ENCODE measurements at regions not wholly inside any gene's neighbourhood (a gene's known extent, or its start where the extent isn't known, plus 50 kb on each side); places are given as distances from the start of the nearest gene placed in this dataset.

- ATAC-seq = peak; percentile 13 to 59; a peak in 3 of 6 replicates
- CTCF ChIA-PET = no interaction called here
- peak; percentile 18 for FAIRE-seq
- H3K4me2 ChIP-seq = peak overlapping the region; percentile 56
- POLR2A ChIA-PET = no interaction called here
- peaks cover 20% of the 10 kb centered on the region for H3K4me1 ChIP-seq
- H3K9me3 ChIP-seq = peaks cover 14% of the 10 kb centered on the region; the same call in 2 of the 3 replicates
- DNase-seq (ENCODE audit: low read depth in 1 of 2, low spot score in 1 of 2) = no peak
- WGBS (ENCODE audit: missing lambda C conversion rate) = 35% methylated on average over 9 of the region's 9 CpGs
- H3K4me3 ChIP-seq = no peak overlapping the region
- peak overlapping the region; percentile 78 to 87 for H3K27ac ChIP-seq
- peak in 1 of 2 experiments; percentile 32; a peak in 1 of 4 replicates for TF ChIP-seq CEBPB (IDR thresholded peaks at IDR 0.05)
- TF ChIP-seq NFE2L2 (conservative IDR thresholded peaks at IDR 0.05; ENCODE audit: low read length) = no peak
- TF ChIP-seq JUNB (IDR thresholded peaks at IDR 0.05) = peak; percentile 23; the same call in 1 of the 2 replicates
- no peak for TF ChIP-seq CBX2 (IDR thresholded peaks at IDR 0.05; ENCODE audit: borderline replicate concordance, low read depth)
- TF ChIP-seq POLR2A (IDR thresholded peaks at IDR 0.05; ENCODE audit: low read length) = no peak
- peak; percentile 58; the same call in 1 of the 2 replicates for TF ChIP-seq GATA3 (IDR thresholded peaks at IDR 0.05; ENCODE audit: borderline replicate concordance)
- TF ChIP-seq FOXS1 (CRISPR knock-in tag; IDR thresholded peaks at IDR 0.05) = no peak
- TF ChIP-seq BHLHE40 (IDR thresholded peaks at IDR 0.05; ENCODE audit: low read depth, low read length) = no peak
- no peak for TF ChIP-seq EHF (CRISPR knock-in tag; IDR thresholded peaks at IDR 0.05)
- no peak for TF ChIP-seq MYC (IDR thresholded peaks at IDR 0.05; ENCODE audit: borderline replicate concordance, low read length)
- 0 out of 5 replicates have a peak, but pooled peaks of 1 of the 2 experiments have one; percentile 12 for TF ChIP-seq EP300 (IDR thresholded peaks at IDR 0.05)
- no peak for TF ChIP-seq NR3C1 (IDR thresholded peaks at IDR 0.05)
These were observed 327.3 kb upstream of the NOX3 start for GRCh38 chr6:155782739-155783459.

DNA sequence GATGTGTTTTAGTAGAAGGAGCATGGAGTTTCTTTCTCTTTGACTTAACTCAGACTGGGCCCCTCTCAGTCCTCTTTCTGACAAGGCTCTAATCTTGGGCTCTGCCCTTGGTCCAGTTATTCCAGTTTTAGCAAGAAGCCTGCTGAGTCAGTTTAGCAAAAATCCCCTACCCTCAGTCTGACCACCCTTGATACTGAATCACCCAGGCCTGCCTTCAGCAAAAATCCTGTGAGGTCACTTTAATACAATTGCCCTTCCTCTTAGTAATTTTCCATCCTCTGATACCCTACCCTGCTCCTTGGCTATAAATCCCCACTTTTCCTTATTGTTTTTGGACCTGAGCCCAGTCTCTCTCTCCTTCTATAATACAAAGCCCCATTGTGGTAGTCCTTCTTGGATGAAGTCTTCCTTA, 326.7 kb upstream of the NOX3 start:
- DNase-seq (ENCODE audit: low read depth in 1 of 2, low spot score in 1 of 2) = peak; percentile 19 to 90
- peaks cover 20% of the 10 kb centered on the region for H3K4me1 ChIP-seq
- CTCF ChIA-PET = no interaction called here
- peak overlapping the region; percentile 56 for H3K4me2 ChIP-seq
- ATAC-seq = peak; percentile 95 to 97
- POLR2A ChIA-PET = no interaction called here
- TF ChIP-seq MAFK (IDR thresholded peaks at IDR 0.05; ENCODE audit: partially characterized antibody) (peak; percentile 60), JUNB (IDR thresholded peaks at IDR 0.05) (0 out of 2 replicates have a peak, but pooled peaks have one; percentile 5), EP300 (IDR thresholded peaks at IDR 0.05) (peak in 1 of 2 experiments; percentile 37; a peak in 1 of 5 replicates), EHF (CRISPR knock-in tag; IDR thresholded peaks at IDR 0.05) (no peak), MAX (IDR thresholded peaks at IDR 0.05) (0 out of 2 replicates have a peak, but pooled peaks have one; percentile 22), FOXS1 (CRISPR knock-in tag; IDR thresholded peaks at IDR 0.05) (peak; percentile 91; the same call in 1 of the 2 replicates), FOSL2 (IDR thresholded peaks at IDR 0.05) (no peak), FOSL2 (CRISPR knock-in tag; IDR thresholded peaks at IDR 0.05) (peak; percentile 62), ZSCAN20 (CRISPR knock-in tag; IDR thresholded peaks at IDR 0.05) (no peak), RAD21 (conservative IDR thresholded peaks at IDR 0.05 in 1 of 2, IDR thresholded peaks at IDR 0.05 in 1 of 2) (peak in 1 of 2 experiments; percentile 5; a peak in 1 of 5 replicates)
- H3K27ac ChIP-seq = peak overlapping the region; percentile 78 to 81
- FAIRE-seq = no peak
- peaks cover 14% of the 10 kb centered on the region; the same call in 2 of the 3 replicates for H3K9me3 ChIP-seq
- H3K4me3 ChIP-seq = no peak overlapping the region

GRCh38 chr6:155779456-155779855, 323.8 kb upstream of the NOX3 start:
- no peak overlapping the region for H3K4me2 ChIP-seq
- peaks cover 20% of the 10 kb centered on the region for H3K4me1 ChIP-seq
- WGBS (ENCODE audit: missing lambda C conversion rate) = 67% methylated on average over 1 of the region's 2 CpGs
- peaks cover 14% of the 10 kb centered on the region; the same call in 2 of the 3 replicates for H3K9me3 ChIP-seq
- POLR2A ChIA-PET = no interaction called here
- ATAC-seq = no peak
- no peak for DNase-seq (ENCODE audit: low read depth in 1 of 2, low spot score in 1 of 2)
- peak overlapping the region in 1 of 2 experiments; percentile 56; a peak in 2 of 6 replicates for H3K27ac ChIP-seq
- no peak for TF ChIP-seq JUN (IDR thresholded peaks at IDR 0.05)
- TF ChIP-seq ESRRA (IDR thresholded peaks at IDR 0.05; ENCODE audit: borderline replicate concordance, low read length) = no peak
- TF ChIP-seq MAZ (IDR thresholded peaks at IDR 0.05; ENCODE audit: borderline replicate concordance, low read depth, low read length) = no peak
- TF ChIP-seq FOSL2 (IDR thresholded peaks at IDR 0.05) = no peak
- TF ChIP-seq FOSL2 (CRISPR knock-in tag; IDR thresholded peaks at IDR 0.05) = no peak
- TF ChIP-seq CHD4 (IDR thresholded peaks at IDR 0.05; ENCODE audit: borderline replicate concordance) = no peak
- TF ChIP-seq JUNB (IDR thresholded peaks at IDR 0.05) = no peak
- no peak for TF ChIP-seq RNF2 (IDR thresholded peaks at IDR 0.05; ENCODE audit: borderline replicate concordance, low read depth)
- no peak for TF ChIP-seq EHF (CRISPR knock-in tag; IDR thresholded peaks at IDR 0.05)
- no peak for TF ChIP-seq MYC (IDR thresholded peaks at IDR 0.05; ENCODE audit: borderline replicate concordance, low read length)
- CTCF ChIA-PET = no interaction called here
- H3K4me3 ChIP-seq = no peak overlapping the region
- no peak for FAIRE-seq

All from A549 (cell line).